ENCODE measurements at regions not wholly inside any gene's neighbourhood (a gene's known extent, or its start where the extent isn't known, plus 50 kb on each side); places are given as distances from the start of the nearest gene placed in this dataset.

- H3K4me3 ChIP-seq (ENCODE audit: low read length): no peak overlapping the region
- no peak for DNase-seq (ENCODE audit: low read depth)
- TF ChIP-seq CTCF (conservative IDR thresholded peaks at IDR 0.05; ENCODE audit: low read length): no peak
Measured at GRCh38 chr1:36606641-36607262, 124.0 kb upstream of the CSF3R start.

- TF ChIP-seq CTCF (conservative IDR thresholded peaks at IDR 0.05; ENCODE audit: low read length): no peak
- H3K4me3 ChIP-seq (ENCODE audit: low read length): no peak overlapping the region
- no peak for DNase-seq (ENCODE audit: low read depth)
Measured at GRCh38 chr1:36605942-36606640, 123.4 kb upstream of the CSF3R start.

- no peak for TF ChIP-seq CTCF (conservative IDR thresholded peaks at IDR 0.05; ENCODE audit: low read length)
- no peak for DNase-seq (ENCODE audit: low read depth)
- H3K4me3 ChIP-seq (ENCODE audit: low read length): no peak overlapping the region
Measured at GRCh38 chr1:36603461-36603860, 120.7 kb upstream of the CSF3R start.

GRCh38 chr1:36602184-36602583 is 119.5 kb upstream of the CSF3R start:
- H3K4me3 ChIP-seq (ENCODE audit: low read length): no peak overlapping the region
- DNase-seq (ENCODE audit: low read depth): no peak
- no peak for TF ChIP-seq CTCF (conservative IDR thresholded peaks at IDR 0.05; ENCODE audit: low read length)

GRCh38 chr1:36599828-36600227 is 117.1 kb upstream of the CSF3R start:
- no peak overlapping the region for H3K4me3 ChIP-seq (ENCODE audit: low read length)
- no peak for DNase-seq (ENCODE audit: low read depth)
- no peak for TF ChIP-seq CTCF (conservative IDR thresholded peaks at IDR 0.05; ENCODE audit: low read length)

GRCh38 chr1:36597514-36597913 is 114.8 kb upstream of the CSF3R start:
- no peak for DNase-seq (ENCODE audit: low read depth)
- TF ChIP-seq CTCF (conservative IDR thresholded peaks at IDR 0.05; ENCODE audit: low read length): no peak
- no peak overlapping the region for H3K4me3 ChIP-seq (ENCODE audit: low read length)

GRCh38 chr1:36595921-36596320 is 113.2 kb upstream of the CSF3R start:
- no peak overlapping the region for H3K4me3 ChIP-seq (ENCODE audit: low read length)
- TF ChIP-seq CTCF (conservative IDR thresholded peaks at IDR 0.05; ENCODE audit: low read length): no peak
- no peak for DNase-seq (ENCODE audit: low read depth)
